WTC11 (cell line): ENCODE measurements at regions not wholly inside any gene's neighbourhood (a gene's known extent, or its start where the extent isn't known, plus 50 kb on each side); places are given as distances from the start of the nearest gene placed in this dataset.

Experiments
- ATAC-seq: fragments of 200-7000 bp; cut with Tn5 transposase; 2 replicates; pipeline ENCODE4 v1.10.0; 2021; ENCODE audit warnings: mild to moderate bottlenecking, moderate library complexity
- CTCF ChIA-PET: fragments of 300-600 bp; sonication (Branson Sonifier 250); formaldehyde crosslinking; loops from one replicate; lab custom pipeline; 2021; ENCODE audit warnings: antibody characterized with exemption; lab: Charles Lee
- POLR2A ChIA-PET: fragments of 350-600 bp; sonication (Branson Sonifier 250); formaldehyde crosslinking; loops from one replicate; lab custom pipeline; 2021; ENCODE audit warnings: antibody characterized with exemption; lab: Charles Lee
- DNase-seq: peaks from one replicate; pipeline ENCODE4 v3.0.0; 2021; ENCODE audit warnings: low spot score
- H3K27ac Mint-ChIP-seq: 2 replicates; pipeline ENCODE4 v1.8.0; 2021; ENCODE audit warnings: mixed read lengths
- H3K27me3 Mint-ChIP-seq: 2 replicates; pipeline ENCODE4 v1.8.0; 2021; ENCODE audit warnings: low read depth, mild to moderate bottlenecking, moderate library complexity, mixed read lengths
- H3K36me3 Mint-ChIP-seq: 2 replicates; pipeline ENCODE4 v1.8.0; 2021; ENCODE audit warnings: mixed read lengths
- H3K4me1 Mint-ChIP-seq: 2 replicates; pipeline ENCODE4 v1.8.0; 2022; ENCODE audit warnings: mixed read lengths
- H3K4me3 Mint-ChIP-seq: 2 replicates; pipeline ENCODE4 v1.8.0; 2021; ENCODE audit warnings: mild to moderate bottlenecking, moderate library complexity, mixed read lengths
- H3K9me3 Mint-ChIP-seq: 2 replicates; pipeline ENCODE4 v1.8.0; 2021; ENCODE audit warnings: mixed read lengths
- CTCF ChIP-seq: fragments of 200-600 bp; IDR thresholded peaks from 2 replicates; pipeline ENCODE4 v1.8.0; 2022; ENCODE audit warnings: antibody characterized with exemption
- ESRRA ChIP-seq: sonication (generic); formaldehyde crosslinking; IDR thresholded peaks from 2 replicates; pipeline ENCODE4 v1.8.1; 2022; ENCODE audit warnings: mild to moderate bottlenecking, missing genetic modification reagents, borderline replicate concordance
- ETV6 ChIP-seq: sonication (generic); formaldehyde crosslinking; IDR thresholded peaks from 2 replicates; pipeline ENCODE4 v1.8.1; 2022; ENCODE audit warnings: mild to moderate bottlenecking, missing genetic modification reagents
- HMGXB4 ChIP-seq: sonication (generic); formaldehyde crosslinking; IDR thresholded peaks from 2 replicates; pipeline ENCODE4 v1.8.1; 2023; ENCODE audit warnings: mild to moderate bottlenecking, moderate library complexity, missing genetic modification reagents
- IRF2 ChIP-seq: sonication (generic); formaldehyde crosslinking; IDR thresholded peaks from 2 replicates; pipeline ENCODE4 v1.8.0; 2022; ENCODE audit warnings: low read depth, missing genetic modification reagents, borderline replicate concordance
- JAZF1 ChIP-seq: fragments of 250-450 bp; sonication (Bioruptor Pico); IDR thresholded peaks from 2 replicates; pipeline ENCODE4 v1.9.0; 2021; ENCODE audit warnings: moderate library complexity, mild to moderate bottlenecking, inconsistent platforms
- MXD4 ChIP-seq: fragments of 250-450 bp; sonication (Bioruptor Pico); IDR thresholded peaks from 2 replicates; pipeline ENCODE4 v1.8.0; 2021; ENCODE audit warnings: mild to moderate bottlenecking, moderate library complexity, borderline replicate concordance
- NFATC4 ChIP-seq: fragments of 250-450 bp; sonication (Bioruptor Pico); IDR thresholded peaks from 2 replicates; pipeline ENCODE4 v1.9.0; 2021; ENCODE audit warnings: mild to moderate bottlenecking
- PRDM15 ChIP-seq: sonication (generic); formaldehyde crosslinking; IDR thresholded peaks from 2 replicates; pipeline ENCODE4 v1.8.0; 2022; ENCODE audit warnings: missing genetic modification reagents
- SP1 ChIP-seq: sonication (generic); formaldehyde crosslinking; conservative IDR thresholded peaks from 2 replicates; pipeline ENCODE4 v1.8.1; 2022; ENCODE audit warnings: missing genetic modification reagents
- ZNF219 ChIP-seq: sonication (generic); formaldehyde crosslinking; IDR thresholded peaks from 2 replicates; pipeline ENCODE4 v1.8.0; 2023; ENCODE audit warnings: missing genetic modification reagents, mild to moderate bottlenecking, borderline replicate concordance
- ZNF423 ChIP-seq: fragments of 250-450 bp; sonication (Bioruptor Pico); IDR thresholded peaks from 2 replicates; pipeline ENCODE4 v2.1.2; 2022; ENCODE audit warnings: mild to moderate bottlenecking, moderate library complexity
- TF ChIP-seq, protein P1 (sequence below): sonication (generic); formaldehyde crosslinking; IDR thresholded peaks from 2 replicates; pipeline ENCODE4 v1.8.0; 2023; ENCODE audit warnings: missing genetic modification reagents
- TF ChIP-seq, protein P2 (sequence below): sonication (generic); formaldehyde crosslinking; conservative IDR thresholded peaks from 2 replicates; pipeline ENCODE4 v1.8.1; 2022; ENCODE audit warnings: mild to moderate bottlenecking, missing genetic modification reagents
- TF ChIP-seq, protein P3 (sequence below): sonication (generic); formaldehyde crosslinking; IDR thresholded peaks from 2 replicates; pipeline ENCODE4 v1.8.0; 2022; ENCODE audit warnings: mild to moderate bottlenecking, missing genetic modification reagents

DNA sequence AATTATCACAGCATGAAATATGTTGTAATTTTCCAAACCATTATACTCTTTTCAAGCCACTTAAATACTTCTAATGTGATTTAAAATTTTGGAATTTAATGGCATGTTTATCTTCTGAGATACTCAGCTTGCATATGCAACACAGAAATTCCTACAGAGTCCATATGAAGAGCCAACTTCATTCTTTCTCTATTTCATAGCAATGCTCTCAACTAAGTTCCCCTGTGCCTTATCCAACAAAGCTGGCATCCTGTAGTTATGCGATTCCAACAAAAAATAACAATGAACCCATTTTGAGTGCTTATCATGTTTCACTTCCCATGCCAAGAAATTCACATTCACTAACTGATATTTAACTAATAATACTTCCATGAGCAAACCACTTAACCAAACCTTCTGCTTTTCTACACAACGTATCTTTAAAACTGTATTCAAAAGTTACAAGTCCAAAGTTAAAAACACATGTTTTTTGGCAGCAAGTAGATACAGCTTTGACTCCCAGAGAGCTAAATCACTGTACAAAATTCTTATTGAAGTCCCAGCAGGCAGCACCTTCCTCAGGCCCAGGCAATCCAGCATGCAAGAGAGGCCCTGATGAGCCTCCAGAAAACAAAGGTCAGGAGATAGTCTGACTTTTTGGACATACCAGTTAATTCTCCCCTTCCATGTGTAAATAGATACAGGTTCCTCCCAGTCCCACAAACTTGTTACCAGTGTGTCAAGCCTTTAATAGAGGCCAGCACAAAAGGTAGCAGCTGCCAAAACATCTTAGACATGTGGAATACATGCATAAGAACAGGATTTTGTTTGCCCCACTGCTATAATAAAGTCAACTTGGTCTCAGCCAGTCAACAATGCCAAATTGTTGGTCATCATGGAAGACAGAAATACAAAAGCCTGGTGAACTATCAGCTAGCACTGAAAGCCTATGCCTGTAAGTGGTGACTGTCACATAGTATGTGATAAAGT is 113.1 kb upstream of the WDR75 start:
- H3K4me1 Mint-ChIP-seq: peaks cover 8% of the 10 kb centered on the region
- ATAC-seq: no peak; the same call in 1 of the 2 replicates
- H3K27ac Mint-ChIP-seq: no peak overlapping the region
- peaks cover 5% of the 10 kb centered on the region; the same call in 1 of the 2 replicates for H3K36me3 Mint-ChIP-seq
- DNase-seq: no peak
- ChIA-PET CTCF (no interaction called here), POLR2A (no interaction called here)
- H3K4me3 Mint-ChIP-seq: no peak overlapping the region
- peaks cover 23% of the 10 kb centered on the region for H3K9me3 Mint-ChIP-seq
- H3K27me3 Mint-ChIP-seq: no peaks in the 10 kb centered on the region
- TF ChIP-seq MXD4 (CRISPR knock-in tag): no peak
- TF ChIP-seq ZNF423 (CRISPR knock-in tag): no peak
- no peak for TF ChIP-seq CTCF
- no peak for TF ChIP-seq PRDM15 (CRISPR knock-in tag)
- TF ChIP-seq, protein P1, sequence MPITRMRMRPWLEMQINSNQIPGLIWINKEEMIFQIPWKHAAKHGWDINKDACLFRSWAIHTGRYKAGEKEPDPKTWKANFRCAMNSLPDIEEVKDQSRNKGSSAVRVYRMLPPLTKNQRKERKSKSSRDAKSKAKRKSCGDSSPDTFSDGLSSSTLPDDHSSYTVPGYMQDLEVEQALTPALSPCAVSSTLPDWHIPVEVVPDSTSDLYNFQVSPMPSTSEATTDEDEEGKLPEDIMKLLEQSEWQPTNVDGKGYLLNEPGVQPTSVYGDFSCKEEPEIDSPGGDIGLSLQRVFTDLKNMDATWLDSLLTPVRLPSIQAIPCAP (CRISPR knock-in tag): no peak
- TF ChIP-seq ETV6 (CRISPR knock-in tag): no peak
- no peak for TF ChIP-seq JAZF1 (CRISPR knock-in tag)
- TF ChIP-seq, protein P2, sequence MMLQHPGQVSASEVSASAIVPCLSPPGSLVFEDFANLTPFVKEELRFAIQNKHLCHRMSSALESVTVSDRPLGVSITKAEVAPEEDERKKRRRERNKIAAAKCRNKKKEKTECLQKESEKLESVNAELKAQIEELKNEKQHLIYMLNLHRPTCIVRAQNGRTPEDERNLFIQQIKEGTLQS (CRISPR knock-in tag): no peak

DNA sequence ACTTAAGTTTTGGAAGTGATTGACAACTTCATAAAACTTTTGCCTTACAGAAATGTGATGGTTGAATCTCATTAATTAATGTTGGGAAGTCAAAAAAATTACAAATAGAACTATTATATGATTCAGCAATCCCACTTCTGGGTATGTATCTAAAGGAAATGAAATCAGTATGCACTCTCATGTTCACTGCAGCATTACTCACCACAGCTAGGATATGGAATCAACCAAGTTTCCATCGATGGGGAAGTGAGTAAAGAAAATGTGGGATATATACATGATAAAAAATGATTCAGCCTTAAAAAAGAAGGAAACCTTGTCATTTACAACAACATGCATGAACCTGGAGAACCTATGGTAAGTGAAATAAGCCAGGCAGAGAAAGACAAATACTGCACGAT is 112.4 kb upstream of the WDR75 start:
- DNase-seq (no peak), ATAC-seq (no peak)
- Mint-ChIP-seq H3K4me3 (no peak overlapping the region), H3K27ac (no peak overlapping the region), H3K36me3 (peaks cover 5% of the 10 kb centered on the region; the same call in 1 of the 2 replicates), H3K4me1 (peaks cover 8% of the 10 kb centered on the region), H3K9me3 (peaks cover 20% of the 10 kb centered on the region), H3K27me3 (no peaks in the 10 kb centered on the region)
- ChIA-PET POLR2A (no interaction called here), CTCF (no interaction called here)
- TF ChIP-seq, protein P1 (CRISPR knock-in tag): no peak
- TF ChIP-seq, protein P3, sequence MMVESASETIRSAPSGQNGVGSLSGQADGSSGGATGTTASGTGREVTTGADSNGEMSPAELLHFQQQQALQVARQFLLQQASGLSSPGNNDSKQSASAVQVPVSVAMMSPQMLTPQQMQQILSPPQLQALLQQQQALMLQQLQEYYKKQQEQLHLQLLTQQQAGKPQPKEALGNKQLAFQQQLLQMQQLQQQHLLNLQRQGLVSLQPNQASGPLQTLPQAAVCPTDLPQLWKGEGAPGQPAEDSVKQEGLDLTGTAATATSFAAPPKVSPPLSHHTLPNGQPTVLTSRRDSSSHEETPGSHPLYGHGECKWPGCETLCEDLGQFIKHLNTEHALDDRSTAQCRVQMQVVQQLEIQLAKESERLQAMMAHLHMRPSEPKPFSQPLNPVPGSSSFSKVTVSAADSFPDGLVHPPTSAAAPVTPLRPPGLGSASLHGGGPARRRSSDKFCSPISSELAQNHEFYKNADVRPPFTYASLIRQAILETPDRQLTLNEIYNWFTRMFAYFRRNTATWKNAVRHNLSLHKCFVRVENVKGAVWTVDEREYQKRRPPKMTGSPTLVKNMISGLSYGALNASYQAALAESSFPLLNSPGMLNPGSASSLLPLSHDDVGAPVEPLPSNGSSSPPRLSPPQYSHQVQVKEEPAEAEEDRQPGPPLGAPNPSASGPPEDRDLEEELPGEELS (CRISPR knock-in tag): no peak
- no peak for TF ChIP-seq IRF2 (CRISPR knock-in tag)
- no peak for TF ChIP-seq ESRRA (CRISPR knock-in tag)
- no peak for TF ChIP-seq HMGXB4 (CRISPR knock-in tag)
- TF ChIP-seq PRDM15 (CRISPR knock-in tag): no peak
- no peak for TF ChIP-seq NFATC4 (CRISPR knock-in tag)
- TF ChIP-seq SP1: no peak
- no peak for TF ChIP-seq ZNF219 (CRISPR knock-in tag)
